Uterus (tissue), 3 donors: ENCODE measurements at regions not wholly inside any gene's neighbourhood (a gene's known extent, or its start where the extent isn't known, plus 50 kb on each side); places are given as distances from the start of the nearest gene placed in this dataset.

Experiments
- DNase-seq, 2 donors: peaks; one replicate each; pipeline ENCODE4 v3.0.0-alpha.2; 2019 to 2020
- H3K27ac ChIP-seq, 2 donors: fragments of 200-600 bp; sonication (generic); 1 replicate in 1 of 2; 2 replicates in 1 of 2; pipeline ENCODE4 v1.5.1; 2016 to 2018
- H3K27me3 ChIP-seq, 2 donors: fragments of 200-600 bp; sonication (generic); one replicate each; pipeline ENCODE4 v1.5.1; 2018 to 2019; ENCODE audit warnings: control low read depth in 1 of 2
- H3K36me3 ChIP-seq, 2 donors: fragments of 200-600 bp; sonication (generic); one replicate each; pipeline ENCODE4 v1.5.1; 2019; ENCODE audit warnings: control low read depth in 1 of 2
- H3K4me1 ChIP-seq, 2 donors: fragments of 200-600 bp; sonication (generic); one replicate each; pipeline ENCODE4 v1.5.1; 2018 to 2019; ENCODE audit warnings: control low read depth in 1 of 2
- H3K4me3 ChIP-seq, 2 donors: fragments of 200-600 bp; sonication (generic); 1 replicate in 1 of 2; 2 replicates in 1 of 2; pipeline ENCODE4 v1.5.1; 2018 to 2019; ENCODE audit warnings: mild to moderate bottlenecking in 1 of 2
- H3K9me3 ChIP-seq, 2 donors: fragments of 200-600 bp; sonication (generic); one replicate each; pipeline ENCODE4 v1.5.1; 2019; ENCODE audit warnings: control low read depth in 1 of 2
- CTCF ChIP-seq, 4 experiments: fragments of 200-600 bp in 2 of 4; fragments of 450-650 bp in 2 of 4; sonication (generic) in 2 of 4; IDR thresholded peaks; one replicate each; pipeline ENCODE4 v1.5.1; 2016 to 2019; ENCODE audit warnings: antibody characterized with exemption in 4 of 4, mild to moderate bottlenecking in 2 of 4, moderate library complexity in 1 of 4
- POLR2A ChIP-seq, 2 donors: fragments of 450-650 bp; IDR thresholded peaks; one replicate each; pipeline ENCODE4 v1.6.1; 2016; ENCODE audit warnings: antibody characterized with exemption in 2 of 2, mild to moderate bottlenecking in 1 of 2, moderate library complexity in 1 of 2
- intact Hi-C: fragments of 100-400 bp; cut with DNase I; formaldehyde crosslinking; loops from one replicate; pipeline ENCODE4 v1.15.1; 2023; ENCODE audit warnings: low total_unique reads
- donor health status: DM: yes; HTN: yes; CAD: no.

- no peaks in the 10 kb centered on the region for H3K9me3 ChIP-seq
- H3K36me3 ChIP-seq, result no peaks in the 10 kb centered on the region
- H3K4me3 ChIP-seq, result no peak overlapping the region
- DNase-seq, result no peak
- no peak overlapping the region for H3K27ac ChIP-seq
- H3K4me1 ChIP-seq, result no peaks in the 10 kb centered on the region
- no peaks in the 10 kb centered on the region for H3K27me3 ChIP-seq
- TF ChIP-seq POLR2A (IDR thresholded peaks at IDR 0.05) (no peak), CTCF (IDR thresholded peaks at IDR 0.05) (no peak)
- intact Hi-C loops, result no loop called here
Observed at GRCh38 chr4:123306769-123307168, 89.8 kb upstream of the SPRY1 start.

GRCh38 chr4:123308667-123309066, 87.9 kb upstream of the SPRY1 start:
- Histone ChIP-seq H3K36me3 (no peaks in the 10 kb centered on the region), H3K4me1 (no peaks in the 10 kb centered on the region), H3K4me3 (no peak overlapping the region), H3K27ac (no peak overlapping the region), H3K27me3 (no peaks in the 10 kb centered on the region), H3K9me3 (no peaks in the 10 kb centered on the region)
- no peak for DNase-seq
- no peak for TF ChIP-seq CTCF (IDR thresholded peaks at IDR 0.05)
- TF ChIP-seq POLR2A (IDR thresholded peaks at IDR 0.05), result no peak
- intact Hi-C loops, result no loop called here

- H3K4me3 ChIP-seq, result no peak overlapping the region
- DNase-seq, result no peak
- no peak overlapping the region for H3K27ac ChIP-seq
- TF ChIP-seq POLR2A (IDR thresholded peaks at IDR 0.05) (no peak), CTCF (IDR thresholded peaks at IDR 0.05) (no peak)
- intact Hi-C loops, result no loop called here
- H3K9me3 ChIP-seq, result no peaks in the 10 kb centered on the region
- no peaks in the 10 kb centered on the region for H3K27me3 ChIP-seq
- no peaks in the 10 kb centered on the region for H3K36me3 ChIP-seq
- H3K4me1 ChIP-seq, result no peaks in the 10 kb centered on the region
Observed at GRCh38 chr4:123312116-123312515, 84.5 kb upstream of the SPRY1 start.

GRCh38 chr4:123312951-123313592, 83.5 kb upstream of the SPRY1 start:
- Histone ChIP-seq H3K4me1 (no peaks in the 10 kb centered on the region), H3K4me3 (no peak overlapping the region), H3K27me3 (no peaks in the 10 kb centered on the region), H3K27ac (no peak overlapping the region), H3K36me3 (no peaks in the 10 kb centered on the region), H3K9me3 (no peaks in the 10 kb centered on the region)
- TF ChIP-seq POLR2A (IDR thresholded peaks at IDR 0.05) (no peak), CTCF (IDR thresholded peaks at IDR 0.05) (no peak)
- intact Hi-C loops, result no loop called here
- no peak for DNase-seq

GRCh38 chr4:123315617-123316016, 81.0 kb upstream of the SPRY1 start:
- H3K4me1 ChIP-seq, result no peaks in the 10 kb centered on the region
- H3K36me3 ChIP-seq, result no peaks in the 10 kb centered on the region
- no peaks in the 10 kb centered on the region for H3K9me3 ChIP-seq
- no peak overlapping the region for H3K27ac ChIP-seq
- no peaks in the 10 kb centered on the region for H3K27me3 ChIP-seq
- DNase-seq, result no peak
- no peak overlapping the region for H3K4me3 ChIP-seq
- TF ChIP-seq POLR2A (IDR thresholded peaks at IDR 0.05), result no peak
- no peak for TF ChIP-seq CTCF (IDR thresholded peaks at IDR 0.05)
- intact Hi-C loops, result no loop called here
